ENCODE measurements at regions not wholly inside any gene's neighbourhood (a gene's known extent, or its start where the extent isn't known, plus 50 kb on each side); places are given as distances from the start of the nearest gene placed in this dataset.

- no peak for ATAC-seq
- intact Hi-C loops (cut with DNase I): no loop called here
- DNase-seq: no peak
Measured at GRCh38 chr12:125389061-125389697, 323.9 kb downstream of the AACS start.

- intact Hi-C loops (cut with DNase I): no loop called here
Measured at GRCh38 chr12:125393569-125393968, 328.3 kb downstream of the AACS start.

GRCh38 chr12:125395583-125396215 lies 330.5 kb downstream of the AACS start:
- DNase-seq (no peak), ATAC-seq (no peak)
- intact Hi-C loops (cut with DNase I): no loop called here

More at GRCh38 chr12:125393569-125393968, 328.3 kb downstream of the AACS start:
- ATAC-seq (no peak), DNase-seq (no peak)

GRCh38 chr12:125399489-125399888 lies 334.3 kb downstream of the AACS start:
- intact Hi-C loops (cut with DNase I): no loop called here
- ATAC-seq (no peak), DNase-seq (no peak)

- no peak for DNase-seq
- ATAC-seq: no peak
- intact Hi-C loops (cut with DNase I): loop anchor here (5.0 to 10.0 kb wide), 3 partner anchors 71 to 221 kb away; partner anchors contain the start of gene TMEM132B (in 1 of the 2)
Measured at GRCh38 chr12:125402874-125403789, 337.9 kb downstream of the AACS start.

- ATAC-seq: no peak
- DNase-seq: no peak
- intact Hi-C loops (cut with DNase I): loop anchor here (2.0 to 10.0 kb wide), 4 partner anchors 72 to 222 kb away; partner anchors contain the start of gene TMEM132B (in 1 of the 2)
Measured at GRCh38 chr12:125403843-125404242, 338.6 kb downstream of the AACS start.

- intact Hi-C loops (cut with DNase I): loop anchor here in 1 of 2 donors (10.0 kb wide), 1 partner anchor 221 kb away; the partner anchor contains the start of gene TMEM132B
- ATAC-seq (no peak), DNase-seq (no peak)
Measured at GRCh38 chr12:125406131-125406530, 340.9 kb downstream of the AACS start.

- ATAC-seq (no peak), DNase-seq (no peak)
- intact Hi-C loops (cut with DNase I): loop anchor here in 1 of 2 donors (10.0 kb wide), 1 partner anchor 224 kb away; the partner anchor contains the start of gene TMEM132B
Measured at GRCh38 chr12:125408718-125409117, 343.5 kb downstream of the AACS start.

GRCh38 chr12:125412506-125412905 lies 347.3 kb downstream of the AACS start:
- intact Hi-C loops (cut with DNase I): no loop called here
- no peak for ATAC-seq
- DNase-seq: no peak

- DNase-seq (no peak), ATAC-seq (no peak)
- intact Hi-C loops (cut with DNase I): no loop called here
Measured at GRCh38 chr12:125417446-125417845, 352.2 kb downstream of the AACS start.

GRCh38 chr12:125418902-125419564 lies 353.8 kb downstream of the AACS start:
- ATAC-seq (no peak), DNase-seq (no peak)
- intact Hi-C loops (cut with DNase I): no loop called here

- DNase-seq (no peak), ATAC-seq (no peak)
- intact Hi-C loops (cut with DNase I): no loop called here
Measured at GRCh38 chr12:125424909-125425308, 359.7 kb downstream of the AACS start.

GRCh38 chr12:125431516-125431915 lies 366.3 kb downstream of the AACS start:
- intact Hi-C loops (cut with DNase I): no loop called here
- ATAC-seq (no peak), DNase-seq (no peak)

- DNase-seq: no peak
- intact Hi-C loops (cut with DNase I): no loop called here
- ATAC-seq: no peak
Measured at GRCh38 chr12:125434131-125434530, 368.9 kb downstream of the AACS start.

GRCh38 chr12:125434936-125435443 lies 369.8 kb downstream of the AACS start:
- no peak for ATAC-seq
- intact Hi-C loops (cut with DNase I): no loop called here
- DNase-seq: no peak

GRCh38 chr12:125435871-125436270 lies 370.6 kb downstream of the AACS start:
- no peak for ATAC-seq
- no peak for DNase-seq
- intact Hi-C loops (cut with DNase I): no loop called here

GRCh38 chr12:125436686-125437085 lies 371.5 kb downstream of the AACS start:
- intact Hi-C loops (cut with DNase I): no loop called here
- no peak for ATAC-seq
- DNase-seq: no peak

- no peak for ATAC-seq
- intact Hi-C loops (cut with DNase I): no loop called here
- DNase-seq: no peak
Measured at GRCh38 chr12:125440399-125440798, 375.2 kb downstream of the AACS start.

- intact Hi-C loops (cut with DNase I): no loop called here
- ATAC-seq (no peak), DNase-seq (no peak)
Measured at GRCh38 chr12:125443341-125443740, 378.1 kb downstream of the AACS start.
